HG03354 (cell line): ENCODE measurements at regions not wholly inside any gene's neighbourhood (a gene's known extent, or its start where the extent isn't known, plus 50 kb on each side); places are given as distances from the start of the nearest gene placed in this dataset.
"Not testable (repeated sequence)": the region's sequence is repeated elsewhere in the genome, so short reads cannot be mapped to it uniquely, and the experiment has no call there.

Source experiments
- ATAC-seq: cut with Tn5 transposase; IDR thresholded peaks from one replicate; pipeline ENCODE4 v1.9.1; 2021; ENCODE audit warnings: mild to moderate bottlenecking; ENCODE audit not compliant: unreplicated experiment, poor library complexity, severe bottlenecking

- no peak for ATAC-seq
Observed at GRCh38 chr2:31666878-31667277, 86.1 kb upstream of the SRD5A2 start.

GRCh38 chr2:31664949-31665724 lies 84.4 kb upstream of the SRD5A2 start:
- no peak for ATAC-seq

- ATAC-seq: no peak
Observed at GRCh38 chr2:31660812-31661335, 80.1 kb upstream of the SRD5A2 start.

- no peak for ATAC-seq
Observed at GRCh38 chr2:31660165-31660564, 79.4 kb upstream of the SRD5A2 start.

- no peak for ATAC-seq
Observed at GRCh38 chr2:31654241-31654640, 73.5 kb upstream of the SRD5A2 start.

- ATAC-seq: no peak
Observed at GRCh38 chr2:31651736-31652135, 71.0 kb upstream of the SRD5A2 start.

- no peak for ATAC-seq
Observed at GRCh38 chr2:31651267-31651666, 70.5 kb upstream of the SRD5A2 start.

GRCh38 chr2:31644551-31644950 lies 63.8 kb upstream of the SRD5A2 start:
- ATAC-seq: no peak

GRCh38 chr2:31642707-31643106 lies 62.0 kb upstream of the SRD5A2 start:
- ATAC-seq: no peak

GRCh38 chr2:31632201-31632600 lies 51.5 kb upstream of the SRD5A2 start:
- not testable (repeated sequence) for ATAC-seq
